Stimulated activated CD4-positive, alpha-beta T cell treated with anti-CD3 and anti-CD28 coated beads, Interleukin-12 subunit alpha, Interleukin-12 subunit beta, amount 100 ng/mL, for 4 hours (primary cell): ENCODE measurements at regions not wholly inside any gene's neighbourhood (a gene's known extent, or its start where the extent isn't known, plus 50 kb on each side); places are given as distances from the start of the nearest gene placed in this dataset.
"Not testable (repeated sequence)": the region's sequence is repeated elsewhere in the genome, so short reads cannot be mapped to it uniquely, and the experiment has no call there.

Experiments used
- DNase-seq: peaks from one replicate; pipeline ENCODE4 v3.0.0-alpha.2; 2020

DNA sequence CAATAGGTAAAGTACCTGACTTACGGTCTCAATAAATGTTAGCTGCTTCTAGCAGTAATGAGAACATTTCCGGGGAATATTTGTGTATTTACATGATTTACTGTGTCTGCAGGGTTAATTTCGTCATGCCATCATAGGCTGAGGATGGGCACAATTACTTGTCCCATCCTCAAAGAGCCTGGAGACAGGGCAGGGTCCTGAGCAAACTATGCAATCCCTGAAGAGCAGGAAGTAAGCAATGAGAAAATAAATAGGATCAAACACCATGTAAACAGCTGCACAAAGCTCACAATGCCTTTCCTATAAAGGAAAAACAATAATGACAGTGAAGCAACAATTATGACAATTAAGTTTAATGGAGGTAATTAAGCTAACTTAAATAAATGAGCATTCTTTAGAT is 114.6 kb upstream of the FOXQ1 start:
- DNase-seq: no peak

DNA sequence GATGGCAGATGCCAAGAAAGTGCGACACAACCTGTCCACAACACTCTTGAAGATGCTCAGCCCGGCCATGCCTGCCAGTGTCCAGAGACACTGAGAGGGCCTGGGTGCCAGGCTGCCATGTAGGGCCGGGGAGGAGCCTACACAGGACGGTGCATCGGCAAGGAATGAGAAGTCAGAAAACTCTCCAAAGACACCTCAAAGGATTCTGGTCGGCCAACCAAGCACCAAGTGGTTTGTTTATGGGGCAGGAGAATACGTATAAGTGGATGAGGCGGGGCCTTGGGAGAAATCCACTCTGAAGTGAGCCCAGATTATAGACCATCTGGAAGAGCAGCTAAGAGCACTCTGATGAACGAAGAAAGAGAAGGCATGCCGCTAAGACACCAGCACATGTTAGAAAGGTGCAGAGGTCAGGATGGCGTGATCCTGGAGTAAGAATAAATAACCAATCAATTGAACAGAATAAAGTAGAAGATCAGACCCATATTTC is 120.7 kb upstream of the FOXQ1 start:
- no peak for DNase-seq

DNA sequence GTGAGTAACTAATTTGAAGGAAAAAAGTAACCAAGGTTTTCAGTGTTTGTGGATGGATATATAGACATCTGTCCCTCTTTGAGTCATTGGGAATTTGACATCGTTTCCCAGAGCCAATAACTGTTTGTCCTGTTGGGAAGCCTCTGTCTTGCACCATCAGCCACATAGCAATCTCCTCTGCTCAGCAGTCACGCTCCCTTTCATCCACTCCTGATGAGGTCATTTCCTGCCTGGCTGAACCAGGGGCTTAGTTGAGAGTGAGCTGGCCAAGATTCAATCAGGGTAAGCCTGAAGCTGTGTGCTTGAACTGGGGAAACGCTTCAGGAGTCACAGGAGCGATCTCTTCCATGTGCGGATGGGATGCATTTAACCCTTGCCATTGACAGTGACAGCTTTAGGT is 121.5 kb upstream of the FOXQ1 start:
- no peak for DNase-seq

DNA sequence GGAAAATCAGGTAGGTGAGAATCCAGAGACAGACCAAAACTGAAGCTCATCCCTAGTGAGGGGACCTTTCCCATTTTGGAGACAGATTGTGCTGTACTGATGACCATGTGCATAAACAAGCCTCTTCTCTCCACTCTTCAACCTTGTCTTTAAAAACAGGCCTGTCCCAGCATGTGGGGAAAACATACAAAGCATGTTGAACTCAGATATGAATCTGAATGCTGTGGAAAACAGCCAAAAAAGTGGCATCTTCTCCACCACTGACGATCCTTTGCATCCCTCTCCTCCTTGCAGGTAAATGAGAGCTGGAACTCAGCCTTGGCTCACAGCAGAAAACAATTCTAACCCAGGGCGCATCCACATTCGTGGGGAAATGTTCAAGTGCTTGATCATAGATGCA is 123.7 kb upstream of the FOXQ1 start:
- DNase-seq: no peak

DNA sequence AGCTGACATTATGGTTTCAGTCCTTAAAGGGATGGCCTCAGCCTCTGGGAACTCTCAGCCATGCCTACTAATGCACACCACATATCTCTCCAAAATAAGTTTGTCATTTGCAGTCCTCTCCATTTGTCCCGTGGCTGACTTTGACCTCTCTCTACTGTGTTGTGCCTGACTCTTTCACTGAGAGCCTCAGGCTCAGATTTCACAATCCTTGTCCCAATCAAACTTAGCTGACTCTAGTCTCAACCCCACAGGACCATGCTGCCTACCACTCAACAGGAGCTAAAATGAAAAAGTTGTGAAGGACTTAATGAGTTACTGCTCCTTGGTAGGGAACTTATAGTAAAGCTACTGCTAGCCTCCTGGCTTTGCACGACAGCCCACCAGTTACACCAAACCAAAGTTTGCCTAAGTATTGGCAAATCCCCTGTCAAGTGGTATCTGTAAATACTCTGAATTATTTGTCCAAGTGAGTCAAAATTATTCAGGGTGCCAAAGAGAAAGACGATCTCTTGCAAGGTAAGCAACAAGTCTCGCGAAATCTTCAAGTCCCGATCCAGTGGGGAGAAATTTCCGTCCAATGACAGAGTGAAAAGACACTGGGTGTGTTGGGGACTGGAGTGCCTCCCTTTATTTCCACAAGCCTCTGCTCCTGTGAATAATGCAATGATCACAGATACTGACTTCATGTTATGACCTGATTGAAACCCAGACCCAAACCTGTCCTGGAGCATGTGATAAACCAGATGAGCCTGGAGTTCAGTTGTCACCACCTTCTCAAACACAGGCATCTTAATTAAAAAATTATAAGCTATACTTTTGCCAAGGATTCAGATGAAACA is 124.4 kb upstream of the FOXQ1 start:
- DNase-seq: no peak

DNA sequence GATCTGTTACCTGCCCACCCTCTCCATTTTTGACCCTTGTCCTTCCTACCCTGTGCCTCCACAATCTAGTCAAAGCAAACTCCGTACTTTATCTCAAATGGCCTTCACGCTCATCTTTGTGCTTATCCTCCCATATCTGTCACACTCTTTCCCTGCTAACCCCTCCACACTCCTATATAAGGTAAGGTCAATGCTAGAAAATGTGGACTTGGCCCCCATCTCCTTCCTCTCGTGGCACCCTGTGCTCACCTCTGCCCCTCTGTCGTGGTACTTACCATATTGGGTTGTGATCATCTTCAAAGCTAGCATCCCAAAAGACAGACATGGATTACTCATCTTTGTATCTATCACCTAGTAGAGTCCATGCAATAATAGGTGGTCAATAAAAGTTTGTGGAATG is 127.6 kb upstream of the FOXQ1 start:
- DNase-seq: no peak

DNA sequence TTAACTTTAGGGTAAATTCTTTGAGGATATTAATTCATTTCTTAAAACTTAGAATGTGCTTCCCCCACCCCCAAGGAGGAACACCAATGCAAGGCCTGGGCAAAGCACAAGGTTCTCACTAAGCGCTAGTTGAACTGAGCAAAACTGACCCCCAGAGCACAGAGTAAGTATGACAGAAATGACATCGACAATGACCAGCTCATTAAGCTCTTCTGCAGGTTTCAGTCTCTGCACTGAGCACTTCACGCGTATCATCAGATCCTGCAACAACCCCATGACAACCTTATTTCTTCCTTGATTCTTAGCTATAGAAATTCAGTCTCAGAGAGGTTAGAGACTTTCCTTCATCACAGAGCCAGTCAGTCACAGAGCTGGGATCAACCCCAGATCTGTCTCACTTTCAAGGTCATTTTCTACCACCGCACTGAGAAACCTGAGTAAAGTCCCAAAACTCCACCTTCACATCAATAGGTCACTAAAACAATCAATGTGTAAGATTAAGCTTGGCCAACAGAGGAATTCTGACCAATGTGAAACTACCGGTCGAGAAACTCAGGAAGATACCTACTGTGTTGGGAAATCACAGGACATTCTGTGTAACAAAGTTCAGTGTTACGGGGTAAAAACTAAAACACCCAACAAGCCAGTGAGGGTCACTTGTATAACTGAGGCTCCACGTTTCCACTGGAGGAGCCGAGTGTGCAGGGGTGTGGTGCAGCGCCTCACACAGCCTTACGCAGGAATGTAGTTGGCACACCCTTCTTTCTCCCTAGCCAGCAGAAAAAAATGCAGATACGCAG is 129.0 kb upstream of the FOXQ1 start:
- DNase-seq: no peak

DNA sequence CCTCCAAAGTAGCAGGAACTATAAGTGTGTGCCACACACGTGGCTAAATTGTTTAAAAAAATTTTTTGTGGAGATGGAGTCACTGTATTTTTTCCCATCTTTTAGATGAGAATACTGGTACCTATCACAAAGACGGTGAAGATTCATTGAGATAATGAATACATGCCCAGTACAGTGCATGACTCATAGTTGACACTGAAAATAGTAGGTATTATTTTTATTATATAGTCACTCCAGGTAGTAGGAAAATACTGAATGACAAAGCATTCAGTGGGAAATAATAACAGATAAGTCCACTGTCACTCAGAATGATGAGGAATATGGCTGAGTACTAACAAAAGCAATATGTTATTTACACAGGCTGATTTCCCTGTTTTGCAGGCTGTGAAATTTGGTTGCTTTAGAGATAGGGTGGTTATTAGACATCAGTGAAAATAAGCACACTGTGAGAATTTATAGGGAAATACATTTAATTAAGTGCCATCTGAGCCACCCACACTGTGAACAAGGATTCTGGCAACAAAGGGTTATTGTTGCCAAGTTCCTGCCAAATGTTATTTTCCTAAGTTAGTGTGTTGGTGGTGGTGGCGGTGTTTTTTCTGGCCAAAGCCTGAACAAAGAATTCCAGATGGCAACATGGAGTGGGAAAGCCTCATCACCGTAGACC is 129.8 kb upstream of the FOXQ1 start:
- DNase-seq: no peak

DNA sequence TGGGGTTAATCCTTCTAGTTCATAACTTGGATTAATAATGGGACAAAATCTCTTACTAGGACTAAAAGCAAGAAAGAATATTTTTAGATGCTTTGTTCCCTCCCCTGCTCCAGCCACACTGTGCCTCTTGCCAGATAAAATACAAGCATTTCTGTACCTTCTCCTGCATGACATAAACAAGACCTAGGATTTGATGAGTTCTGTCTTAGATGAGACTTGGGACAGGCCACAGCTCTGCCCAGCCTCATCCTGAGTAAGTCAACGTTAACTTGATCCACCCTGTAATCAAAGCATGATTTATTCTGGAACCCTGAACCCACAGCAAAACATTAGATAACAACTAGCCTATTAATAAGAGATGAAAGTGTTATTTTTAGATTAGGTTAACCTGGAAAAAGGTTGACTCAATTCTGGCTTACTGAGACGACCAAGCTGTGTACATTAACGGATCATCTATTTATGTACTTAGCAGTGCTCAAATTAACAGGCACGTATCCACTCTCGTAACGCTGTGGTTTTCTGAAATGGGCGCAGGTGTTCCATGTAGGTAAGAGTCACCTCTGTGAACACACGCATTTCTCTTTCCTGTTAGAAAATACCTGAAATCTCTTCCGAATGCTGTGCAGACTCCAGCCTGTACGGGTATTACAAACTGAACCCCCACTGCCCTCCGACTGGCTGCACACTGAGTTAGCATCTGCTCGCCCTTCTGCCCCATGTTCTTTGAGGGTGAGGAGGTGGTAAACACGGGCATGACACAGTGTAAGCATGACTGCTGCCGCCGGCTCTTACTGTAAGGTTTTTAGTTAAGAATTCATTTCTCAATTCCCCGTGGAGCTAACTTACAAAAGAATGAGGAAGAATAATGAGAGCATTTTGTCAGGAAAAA is 132.1 kb upstream of the FOXQ1 start:
- DNase-seq: no peak

DNA sequence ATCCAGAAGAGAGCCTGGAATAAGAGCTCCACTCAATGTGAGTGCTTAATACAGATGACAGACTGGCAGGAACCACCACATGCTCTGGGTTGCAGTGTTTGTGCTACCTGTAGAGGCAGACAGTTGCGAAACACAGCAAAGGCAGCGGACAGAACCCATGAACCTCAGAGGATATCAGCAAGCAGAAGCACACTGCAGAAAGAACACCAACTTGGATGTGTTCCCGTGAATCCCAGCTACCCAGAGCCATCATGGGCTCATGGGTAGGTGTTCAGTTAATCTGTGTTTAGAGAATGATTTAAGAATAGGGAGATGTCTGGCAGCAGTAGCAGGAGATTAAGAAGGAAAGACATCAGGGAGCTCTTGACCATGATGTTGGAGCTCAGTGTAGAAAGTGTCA is 133.3 kb upstream of the FOXQ1 start:
- DNase-seq: no peak

DNA sequence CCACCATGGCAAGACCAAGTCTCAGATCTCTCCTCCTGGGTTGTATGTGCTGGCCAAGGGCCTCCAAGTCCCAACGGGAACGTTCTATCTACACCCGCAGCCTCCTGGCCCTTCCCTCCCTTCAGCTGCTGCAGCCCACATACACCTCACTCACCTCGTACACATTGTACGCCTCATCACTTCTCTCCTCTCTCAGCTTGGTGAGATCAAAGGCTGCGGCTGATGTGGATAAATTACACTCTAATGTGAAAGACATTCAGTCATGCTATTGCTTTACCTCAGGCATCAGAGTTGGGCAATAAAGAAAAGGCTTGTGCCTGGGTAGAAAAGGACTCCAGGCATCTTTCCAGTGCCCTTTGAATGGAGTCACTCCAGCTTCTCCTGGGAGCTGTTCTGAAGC is 135.3 kb upstream of the FOXQ1 start:
- no peak for DNase-seq

DNA sequence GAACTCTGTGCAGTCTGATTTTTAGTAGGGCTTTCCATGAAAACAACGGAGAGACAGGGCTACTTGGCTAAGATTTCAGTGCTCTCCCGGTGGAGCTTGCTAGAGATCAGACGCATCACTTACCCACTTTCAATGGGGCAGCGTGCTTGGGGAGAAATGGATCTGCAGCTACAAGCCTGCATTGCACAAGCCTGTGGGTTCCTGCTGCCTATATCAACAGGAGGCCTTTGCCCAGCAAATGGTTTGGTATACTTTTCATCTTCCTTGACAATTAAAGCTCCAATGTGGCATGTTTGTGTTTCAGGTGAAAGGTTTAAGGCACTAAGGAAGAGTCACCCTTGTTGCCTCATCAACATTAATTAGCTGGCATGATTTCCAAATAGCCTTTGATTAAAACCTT is 136.0 kb upstream of the FOXQ1 start:
- no peak for DNase-seq

DNA sequence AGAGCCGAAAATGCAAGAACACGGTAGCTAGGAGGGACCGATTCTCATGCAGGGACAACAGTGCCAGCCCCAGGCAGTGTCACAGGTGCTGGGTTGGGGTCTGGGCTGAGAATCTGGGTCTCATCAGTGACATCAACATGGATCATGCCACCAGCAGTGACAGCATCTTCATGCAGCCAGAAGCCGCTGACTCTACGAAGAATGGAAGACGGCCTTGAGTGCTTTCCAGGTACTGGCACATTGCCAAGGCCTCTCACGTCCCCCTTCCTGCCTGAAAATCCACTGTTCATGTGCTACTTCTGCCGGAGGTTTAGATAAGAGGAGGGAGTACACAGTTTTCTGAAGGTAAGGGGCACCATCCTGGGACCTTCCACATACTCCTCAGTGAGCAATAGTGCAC is 141.1 kb upstream of the FOXQ1 start:
- no peak for DNase-seq

DNA sequence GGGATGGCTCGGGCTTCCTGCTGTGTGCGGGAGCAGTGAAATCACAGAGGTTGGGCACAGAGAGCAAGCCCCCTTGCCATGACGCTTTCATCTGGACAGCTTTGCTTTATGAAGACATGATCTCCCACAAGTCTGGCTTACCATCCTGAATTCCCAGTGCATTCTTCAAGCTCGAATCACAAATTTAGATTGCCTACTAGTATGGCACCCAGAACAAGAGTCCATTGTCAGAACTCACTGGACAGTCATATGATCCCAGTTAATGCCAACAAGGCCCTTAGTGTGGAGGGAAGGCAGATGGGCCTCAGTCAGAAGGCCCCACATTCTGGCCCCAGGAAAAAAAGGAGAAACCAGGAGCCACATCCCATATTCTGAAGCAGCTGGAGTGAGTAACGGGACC is 147.3 kb upstream of the FOXQ1 start:
- no peak for DNase-seq

DNA sequence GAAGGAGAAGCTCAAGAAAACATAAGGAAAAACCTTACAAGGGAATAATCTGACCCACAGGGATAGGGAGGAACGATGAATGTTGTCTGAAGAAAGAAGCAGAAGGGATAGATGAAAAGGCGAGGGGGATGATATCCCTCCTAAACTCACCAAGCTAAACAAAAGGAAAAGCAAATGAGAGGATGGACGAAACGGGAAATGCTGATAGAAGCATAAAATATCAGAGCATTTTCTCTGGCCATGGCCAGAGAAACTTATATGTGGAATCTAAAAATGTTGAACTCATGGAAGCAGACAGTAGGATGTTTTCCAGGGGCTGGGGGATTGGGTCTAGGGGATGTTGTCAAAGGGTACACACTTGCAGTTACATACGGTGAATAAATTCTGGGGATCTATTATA is 148.4 kb upstream of the FOXQ1 start:
- DNase-seq: no peak

DNA sequence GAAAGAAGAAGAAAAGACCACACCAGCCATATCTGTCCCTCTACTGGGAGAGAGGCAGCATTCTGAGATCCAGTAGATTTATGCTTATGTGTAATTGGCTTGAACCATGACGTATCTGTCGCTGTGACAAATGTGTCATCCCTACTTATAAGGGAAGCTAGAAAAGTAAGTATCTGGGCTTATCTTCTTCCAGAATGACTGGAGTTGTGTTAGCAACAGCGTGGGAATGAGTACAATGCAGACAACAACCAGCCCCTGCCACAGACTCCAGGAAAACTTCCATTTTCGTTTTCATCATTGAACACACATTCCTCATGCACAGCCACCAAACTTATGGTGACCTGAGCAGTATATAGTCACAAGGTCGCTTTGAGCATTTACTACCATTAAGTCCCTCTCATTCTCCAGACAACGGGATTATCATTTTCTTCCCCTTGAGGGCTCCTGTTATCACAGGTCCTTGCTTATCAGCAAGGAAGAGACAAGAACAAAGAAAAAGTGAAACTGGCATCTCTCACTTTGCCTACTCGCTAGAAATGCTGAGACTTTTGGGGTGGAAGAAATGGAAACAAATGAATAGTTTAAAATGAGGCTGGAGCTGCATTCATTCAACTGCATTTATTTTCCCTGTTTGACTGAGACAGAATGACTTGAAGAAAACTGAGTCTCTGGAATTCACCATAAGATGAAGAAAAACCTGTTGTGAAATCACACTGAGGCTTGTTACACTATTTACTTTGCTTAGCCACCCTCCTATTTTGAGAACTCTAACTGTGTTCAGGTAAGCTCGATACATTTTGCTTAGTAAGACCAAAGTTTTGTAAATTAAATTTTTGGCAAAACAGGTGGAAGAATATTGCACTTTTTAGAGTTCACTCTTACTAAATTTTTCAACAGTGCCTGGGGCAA is 149.3 kb upstream of the FOXQ1 start:
- no peak for DNase-seq

DNA sequence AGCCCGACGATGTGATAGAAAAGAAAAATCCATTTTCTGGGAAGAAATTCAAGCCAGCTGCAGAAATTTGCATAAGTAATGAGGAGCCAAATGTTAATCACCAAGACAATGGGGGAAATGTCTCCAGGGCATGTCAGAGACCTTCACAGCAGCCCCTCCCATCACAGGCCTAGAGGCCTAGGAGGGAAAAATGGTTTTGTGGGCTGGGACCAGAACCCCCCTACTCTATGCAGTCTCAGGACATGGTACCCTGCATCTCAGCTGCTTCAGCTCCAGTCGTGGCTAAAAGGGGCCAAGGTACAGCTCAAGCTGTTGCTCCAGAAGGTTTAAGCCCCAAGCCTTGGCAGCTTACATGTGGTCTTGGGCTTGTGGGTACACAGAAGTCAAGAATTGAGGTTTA is 155.5 kb upstream of the FOXQ1 start:
- DNase-seq: not testable (repeated sequence)

DNA sequence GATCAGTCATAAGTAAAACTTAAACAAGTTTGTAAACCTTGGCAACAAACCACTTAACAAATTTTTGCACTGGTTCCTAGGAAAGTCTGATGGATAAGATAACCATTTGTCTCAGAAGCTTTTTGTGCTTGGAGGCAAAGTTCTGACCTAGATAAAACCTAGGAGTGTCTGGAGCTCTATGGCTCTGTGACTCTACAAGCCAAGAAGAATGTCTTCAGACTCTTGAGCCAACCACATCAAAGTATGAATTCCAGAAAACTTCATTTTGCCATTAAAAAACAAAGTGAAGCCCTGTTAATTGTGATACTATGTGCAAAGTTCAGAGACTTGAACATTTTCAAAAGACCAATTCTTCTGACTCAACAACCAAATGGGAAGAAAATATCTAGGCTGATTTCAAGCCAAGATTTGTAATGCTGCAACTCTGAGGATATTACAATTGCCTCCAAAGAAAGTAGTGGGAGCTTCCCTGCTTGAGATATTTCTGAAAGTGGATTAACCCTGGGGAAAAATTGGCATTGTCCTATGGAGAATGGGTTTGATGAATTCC is 158.1 kb upstream of the FOXQ1 start:
- no peak for DNase-seq

DNA sequence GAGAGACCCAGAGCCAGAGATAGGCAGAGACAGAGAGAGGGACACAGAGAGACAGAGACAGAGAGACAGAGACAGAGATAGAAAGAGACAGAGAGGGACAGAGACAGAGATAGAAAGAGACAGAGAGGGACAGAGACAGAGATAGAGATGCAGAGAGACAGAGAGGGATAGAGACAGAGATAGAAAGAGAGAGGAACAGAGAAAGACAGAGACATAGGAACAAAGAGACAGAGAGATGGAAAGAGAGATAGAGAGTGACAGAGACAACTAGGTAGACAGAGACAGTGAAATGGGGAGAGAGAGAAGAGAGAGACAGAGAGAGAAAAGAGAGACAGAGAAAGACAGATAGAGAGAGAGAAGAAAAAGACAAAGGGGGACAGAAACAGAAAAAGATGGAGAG is 165.4 kb upstream of the FOXQ1 start:
- no peak for DNase-seq

DNA sequence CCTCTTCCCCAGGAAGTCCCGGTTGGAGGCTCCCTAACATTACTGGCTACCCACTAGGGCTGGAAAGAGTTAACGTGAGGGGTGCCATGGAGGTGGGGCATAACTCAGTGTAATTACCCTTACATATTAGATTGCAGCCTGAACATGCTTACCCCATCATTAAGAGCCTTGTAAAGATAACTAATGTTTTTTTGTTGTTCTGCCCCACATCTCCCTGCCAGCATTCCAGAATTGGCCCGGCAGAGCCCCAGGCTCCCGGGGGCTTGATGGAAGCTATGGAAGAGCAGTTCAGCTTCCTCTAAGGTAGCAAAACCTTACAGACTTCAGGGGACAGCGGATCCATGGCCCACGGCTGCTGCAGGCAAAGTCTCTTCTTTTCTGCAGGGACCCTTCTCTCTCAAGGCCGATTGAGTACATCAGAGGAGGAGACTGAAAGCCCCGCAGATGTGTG is 166.1 kb upstream of the FOXQ1 start:
- DNase-seq: no peak
